HG03432 (cell line): ENCODE measurements at regions not wholly inside any gene's neighbourhood (a gene's known extent, or its start where the extent isn't known, plus 50 kb on each side); places are given as distances from the start of the nearest gene placed in this dataset.
"Not testable (repeated sequence)": the region's sequence is repeated elsewhere in the genome, so short reads cannot be mapped to it uniquely, and the experiment has no call there.

Source experiments
- ATAC-seq: cut with Tn5 transposase; IDR thresholded peaks from one replicate; pipeline ENCODE4 v1.9.1; 2021; ENCODE audit warnings: mild to moderate bottlenecking, moderate library complexity; ENCODE audit not compliant: unreplicated experiment

DNA sequence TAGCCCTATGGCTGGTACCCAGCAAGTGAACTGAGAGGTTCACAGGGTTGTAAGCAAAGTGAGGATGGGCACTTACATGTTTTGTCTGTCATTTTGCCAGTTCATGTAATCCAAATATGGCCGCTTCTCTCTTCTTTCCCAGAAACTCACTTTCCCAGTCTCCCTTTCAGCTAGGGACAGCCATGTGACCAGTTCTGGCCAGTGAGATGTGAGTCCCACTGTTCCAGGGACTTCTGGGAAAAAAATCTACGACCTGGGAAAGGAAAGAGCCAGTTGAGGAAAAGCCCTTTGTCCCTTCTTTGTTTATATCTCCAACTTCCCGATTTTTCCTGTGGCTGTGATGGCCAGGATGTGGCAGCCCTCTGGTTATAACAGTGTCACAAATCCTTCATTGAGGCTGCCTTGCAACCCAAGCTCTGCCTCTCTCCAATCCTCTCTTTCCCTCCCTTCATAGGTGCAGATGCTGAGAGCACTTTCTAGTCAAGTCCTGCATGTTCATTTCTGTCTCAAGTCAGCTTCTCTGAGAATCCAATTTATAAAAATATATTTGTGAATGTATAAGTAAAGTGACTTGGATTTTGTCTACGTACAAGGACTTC lies 148.6 kb upstream of the ZFP64 start:
- ATAC-seq, result no peak

GRCh38 chr20:52332649-52333250 lies 141.2 kb upstream of the ZFP64 start:
- ATAC-seq, result no peak

DNA sequence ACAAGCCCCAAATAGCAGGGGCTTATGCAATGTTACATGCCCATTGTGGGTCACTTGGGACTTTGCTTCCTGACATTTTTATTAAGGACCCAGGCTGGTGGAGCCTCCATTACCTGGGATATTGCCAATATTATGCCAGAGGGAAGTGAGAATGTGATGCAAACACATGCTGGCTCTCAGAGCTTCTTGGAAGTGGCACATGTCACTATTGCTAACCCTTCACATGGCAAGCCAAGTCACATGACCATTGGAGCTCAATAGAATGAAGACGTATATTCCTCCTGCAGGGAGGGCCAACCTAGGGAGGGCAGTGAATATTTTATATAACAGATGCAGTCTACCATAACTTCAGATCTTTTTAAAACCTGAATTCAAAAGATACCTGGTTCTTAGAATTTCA lies 140.7 kb upstream of the ZFP64 start:
- no peak for ATAC-seq

GRCh38 chr20:52331655-52332054 lies 140.1 kb upstream of the ZFP64 start:
- ATAC-seq, result no peak

DNA sequence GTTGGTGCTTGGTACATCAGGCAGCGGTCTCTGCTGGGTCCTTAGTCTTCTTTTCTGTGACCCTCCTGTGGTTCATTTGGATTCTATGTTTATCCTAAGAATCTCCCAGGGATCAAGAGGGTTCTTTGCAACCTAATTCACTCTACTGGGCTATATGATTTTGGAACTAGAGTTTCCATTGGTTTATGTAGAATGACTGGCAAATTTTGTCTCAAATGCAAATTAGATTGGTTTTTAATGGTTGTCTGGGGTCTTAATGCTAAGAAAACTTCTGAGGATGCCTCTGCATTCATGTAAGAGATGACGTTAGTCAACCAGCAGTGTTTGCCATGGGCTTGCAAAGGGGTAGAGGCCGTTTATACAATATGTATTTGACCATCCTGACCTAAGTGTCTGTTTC lies 129.8 kb upstream of the ZFP64 start:
- ATAC-seq, result no peak

DNA sequence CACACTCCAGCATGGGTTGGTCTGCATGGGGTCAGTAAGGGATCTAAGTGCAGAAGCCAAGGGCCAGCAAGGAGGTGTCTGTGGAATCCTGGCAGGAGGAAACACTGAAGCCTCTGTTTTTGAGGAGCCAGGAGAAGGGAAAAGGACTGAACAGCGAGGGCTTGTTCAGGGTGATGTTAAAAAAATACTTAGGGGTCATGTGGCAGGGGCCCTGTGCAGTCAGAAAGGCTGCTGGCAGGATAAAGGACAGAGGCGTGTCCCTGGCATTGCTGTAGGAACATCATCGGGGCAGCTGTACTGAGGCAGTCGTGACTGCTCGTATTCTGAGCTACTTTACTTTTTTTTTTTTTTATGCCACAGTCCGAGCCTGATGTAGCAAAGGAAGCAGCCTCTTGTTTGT lies 127.1 kb upstream of the ZFP64 start:
- ATAC-seq, result no peak

DNA sequence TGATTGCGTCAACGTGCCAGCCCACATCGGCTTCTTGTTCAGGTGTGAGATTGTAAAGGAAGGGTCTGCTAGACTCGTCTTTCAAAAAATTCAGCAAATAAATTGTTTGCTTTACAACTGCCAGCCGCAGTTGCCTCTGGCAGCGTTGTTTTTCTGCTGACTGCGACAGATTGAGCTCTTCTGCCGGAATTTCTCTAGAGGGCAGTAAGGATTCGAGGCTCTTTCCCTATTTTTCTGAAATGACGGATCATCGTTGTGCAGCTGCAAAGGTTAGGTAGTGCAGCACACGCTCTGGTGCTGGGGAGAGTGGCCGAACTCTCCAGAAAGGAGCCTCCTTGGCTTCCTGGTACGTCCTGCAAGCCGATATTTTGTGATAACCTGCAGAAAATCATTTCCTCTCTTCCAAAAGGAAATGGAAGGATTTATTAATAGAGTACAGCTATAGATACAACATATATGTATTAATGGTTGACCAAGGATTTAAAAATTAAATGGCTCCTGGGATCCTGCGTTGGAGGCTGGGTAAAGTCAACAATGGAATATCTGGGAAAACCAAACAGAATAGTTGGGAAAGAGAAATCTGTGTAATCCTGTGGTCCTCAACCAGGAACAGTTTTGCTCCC lies 121.9 kb upstream of the ZFP64 start:
- ATAC-seq, result no peak

DNA sequence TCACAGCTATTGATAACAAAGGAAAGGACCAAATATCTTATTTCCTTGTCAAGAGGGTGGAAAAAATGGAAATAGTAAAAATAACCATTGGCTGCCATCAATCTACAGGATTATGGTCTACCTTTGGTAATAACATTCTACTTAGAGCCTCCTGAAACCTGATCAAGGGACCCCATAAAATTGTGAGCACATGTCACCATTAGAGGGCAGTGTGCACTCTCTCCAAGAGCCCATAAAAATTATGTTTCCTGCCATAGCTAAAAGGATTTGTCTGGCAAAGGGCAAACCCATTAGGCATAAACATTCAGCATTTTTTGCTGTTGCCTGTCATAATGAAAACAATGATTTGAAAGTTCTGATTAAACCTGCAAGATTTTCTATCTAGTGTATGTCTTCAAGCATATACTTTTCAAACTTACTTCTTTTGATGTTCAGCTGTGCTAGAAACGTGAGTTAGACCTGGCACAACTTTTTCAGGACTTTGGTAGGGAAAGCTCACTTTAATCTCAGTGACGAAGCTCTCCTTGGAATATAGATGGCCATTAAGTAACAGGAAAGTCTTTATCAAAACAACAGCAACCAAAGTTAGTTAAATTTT lies 120.7 kb upstream of the ZFP64 start:
- ATAC-seq, result no peak

DNA sequence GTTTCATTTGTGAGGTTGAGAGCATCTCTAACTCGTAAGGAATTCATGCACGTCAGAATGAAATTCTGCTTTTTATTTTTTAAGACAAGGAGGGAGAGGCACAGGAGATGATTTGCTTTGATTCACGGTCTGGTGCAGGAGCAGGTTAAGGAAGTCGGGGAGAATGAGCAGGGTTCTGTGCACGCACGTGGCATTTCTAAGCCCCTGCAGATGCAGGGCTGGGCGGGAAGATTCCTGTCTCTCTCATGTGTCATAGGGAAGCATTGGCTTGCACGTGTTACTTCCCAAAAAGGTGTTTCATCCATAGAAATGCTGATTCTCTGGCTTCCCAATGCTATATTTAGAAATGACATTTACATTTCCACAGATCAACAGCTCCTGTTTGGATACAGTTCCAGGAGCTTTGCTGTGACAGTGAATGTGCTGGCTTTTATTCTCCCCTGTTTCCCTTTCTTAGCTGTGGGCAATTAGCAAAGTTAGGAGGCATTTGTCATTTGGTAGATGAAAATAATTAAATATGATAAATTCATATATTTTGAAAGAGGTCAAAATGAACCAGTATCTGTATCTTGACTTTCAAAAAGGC lies 119.7 kb upstream of the ZFP64 start:
- ATAC-seq, result no peak

DNA sequence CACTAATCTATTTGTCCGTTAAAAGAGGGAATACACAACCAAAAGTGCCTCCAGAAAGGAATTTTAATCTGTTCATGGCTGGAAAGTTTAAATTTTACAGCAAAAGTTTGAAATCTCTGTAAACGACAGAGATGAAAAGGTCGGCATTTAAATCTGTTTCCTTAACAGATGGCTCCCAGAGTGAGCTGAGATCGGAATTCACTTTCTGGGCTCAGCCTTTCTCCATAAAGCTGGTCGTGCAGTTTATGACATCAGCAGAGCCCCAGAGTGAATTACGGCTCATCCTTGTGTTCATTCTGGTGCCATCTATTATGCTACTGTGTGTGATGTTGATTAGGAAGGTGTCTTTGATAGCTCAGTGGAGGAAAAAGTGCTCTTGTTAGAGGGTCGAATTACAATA lies 117.6 kb upstream of the ZFP64 start:
- ATAC-seq, result no peak

GRCh38 chr20:52306477-52306876 lies 114.9 kb upstream of the ZFP64 start:
- ATAC-seq, result no peak

GRCh38 chr20:52305858-52306257 lies 114.3 kb upstream of the ZFP64 start:
- ATAC-seq, result no peak

GRCh38 chr20:52305024-52305645 lies 113.6 kb upstream of the ZFP64 start:
- no peak for ATAC-seq

DNA sequence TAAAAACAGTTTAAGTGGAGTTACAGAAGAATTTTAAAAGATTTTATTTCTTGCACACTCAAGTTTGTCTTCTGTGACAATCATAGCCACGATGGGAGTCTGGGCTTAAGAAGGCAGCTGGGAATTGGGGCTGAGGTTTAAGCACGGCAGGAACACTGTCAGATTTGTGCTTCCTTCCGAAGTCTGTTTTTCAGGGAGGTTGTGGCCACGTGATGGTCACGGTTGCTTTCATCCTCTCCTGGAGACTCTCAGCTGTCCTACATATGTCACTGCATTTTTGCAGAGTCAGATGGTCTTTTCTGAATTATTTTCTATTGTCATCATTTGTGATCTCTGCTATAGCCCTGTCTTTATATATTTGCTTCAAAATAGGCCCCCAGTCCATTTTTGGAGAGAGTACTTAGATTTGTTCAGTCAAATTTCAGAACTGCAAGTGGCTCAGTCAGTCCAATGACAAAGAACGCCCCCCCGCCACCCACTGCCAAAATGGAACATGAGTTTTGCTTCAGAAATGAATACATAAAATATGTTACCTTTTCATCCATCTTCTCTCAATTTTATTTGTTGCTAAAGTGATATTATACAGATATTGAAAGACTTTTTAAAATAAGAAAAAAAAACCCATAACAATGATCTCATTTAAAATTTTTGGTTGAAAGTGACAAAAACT lies 111.8 kb upstream of the ZFP64 start:
- ATAC-seq, result no peak

DNA sequence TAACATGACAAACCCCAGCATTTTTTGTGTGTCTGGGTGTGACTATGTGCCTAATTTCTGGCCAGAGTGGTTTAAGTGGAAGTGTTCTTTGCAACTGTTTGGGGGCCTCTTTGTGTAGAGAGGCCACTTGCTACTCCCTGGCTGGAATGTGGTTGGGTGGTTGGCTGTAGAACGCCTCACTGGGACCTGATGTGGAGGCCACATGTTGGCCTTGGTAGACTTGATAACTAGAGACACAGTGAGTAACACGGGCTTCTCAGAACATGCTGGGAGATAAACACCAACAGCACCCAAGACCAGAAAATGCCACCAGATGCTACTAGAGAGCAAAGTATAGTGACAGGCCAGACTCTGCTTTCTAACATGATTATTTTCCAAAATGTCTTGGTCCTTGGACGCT lies 111.2 kb upstream of the ZFP64 start:
- ATAC-seq, result no peak

GRCh38 chr20:52302051-52302450 lies 110.5 kb upstream of the ZFP64 start:
- ATAC-seq, result not testable (repeated sequence)

DNA sequence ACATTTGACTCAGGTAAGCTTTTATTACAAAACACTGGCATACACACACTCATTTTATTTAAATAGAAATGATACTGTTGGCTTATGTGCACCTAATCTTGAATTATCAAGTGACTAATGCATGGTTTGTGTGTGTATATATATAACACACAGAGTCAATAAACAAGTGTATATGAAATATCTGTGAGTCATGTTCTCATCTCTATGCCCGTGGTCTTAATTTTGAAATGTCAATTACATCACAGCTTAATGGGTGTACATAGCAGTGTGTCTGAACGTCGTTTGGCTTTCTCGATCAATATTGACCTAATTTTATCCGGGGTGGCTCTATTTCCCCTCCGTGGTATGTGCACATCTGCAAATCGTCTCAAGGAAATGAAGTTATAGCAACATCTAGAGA lies 104.0 kb upstream of the ZFP64 start:
- no peak for ATAC-seq

GRCh38 chr20:52294106-52294628 lies 102.6 kb upstream of the ZFP64 start:
- no peak for ATAC-seq

GRCh38 chr20:52291109-52291508 lies 99.5 kb upstream of the ZFP64 start:
- ATAC-seq, result no peak

GRCh38 chr20:52290569-52290968 lies 99.0 kb upstream of the ZFP64 start:
- no peak for ATAC-seq
